ENCODE measurements at regions not wholly inside any gene's neighbourhood (a gene's known extent, or its start where the extent isn't known, plus 50 kb on each side); places are given as distances from the start of the nearest gene placed in this dataset.

GRCh38 chr13:31477961-31478360, 261.4 kb upstream of the RXFP2 start:
- Mint-ChIP-seq H3K9me3 (ENCODE audit: unreplicated experiment) (peaks cover 4% of the 10 kb centered on the region), H3K27me3 (ENCODE audit: unreplicated experiment) (peaks cover 9% of the 10 kb centered on the region), H3K4me3 (ENCODE audit: unreplicated experiment) (no peak overlapping the region), H3K4me1 (ENCODE audit: unreplicated experiment) (peaks cover 20% of the 10 kb centered on the region), H3K27ac (ENCODE audit: unreplicated experiment) (peak overlapping the region; percentile 38), H3K36me3 (ENCODE audit: unreplicated experiment) (no peaks in the 10 kb centered on the region)
- no peak for TF ChIP-seq CTCF (IDR thresholded peaks at IDR 0.05)
- DNase-seq (ENCODE audit: extremely low spot score, unreplicated experiment) = no peak

GRCh38 chr13:31485183-31485582, 254.1 kb upstream of the RXFP2 start:
- H3K27me3 Mint-ChIP-seq (ENCODE audit: unreplicated experiment) = peaks cover 15% of the 10 kb centered on the region
- no peak overlapping the region for H3K4me3 Mint-ChIP-seq (ENCODE audit: unreplicated experiment)
- peaks cover 2% of the 10 kb centered on the region for H3K9me3 Mint-ChIP-seq (ENCODE audit: unreplicated experiment)
- DNase-seq (ENCODE audit: extremely low spot score, unreplicated experiment) = no peak
- TF ChIP-seq CTCF (IDR thresholded peaks at IDR 0.05) = no peak
- H3K27ac Mint-ChIP-seq (ENCODE audit: unreplicated experiment) = no peak overlapping the region
- H3K4me1 Mint-ChIP-seq (ENCODE audit: unreplicated experiment) = no peaks in the 10 kb centered on the region
- H3K36me3 Mint-ChIP-seq (ENCODE audit: unreplicated experiment) = no peaks in the 10 kb centered on the region

GRCh38 chr13:31485651-31486051, 253.7 kb upstream of the RXFP2 start:
- Mint-ChIP-seq H3K27ac (ENCODE audit: unreplicated experiment) (no peak overlapping the region), H3K36me3 (ENCODE audit: unreplicated experiment) (no peaks in the 10 kb centered on the region), H3K27me3 (ENCODE audit: unreplicated experiment) (peaks cover 13% of the 10 kb centered on the region), H3K9me3 (ENCODE audit: unreplicated experiment) (no peaks in the 10 kb centered on the region), H3K4me3 (ENCODE audit: unreplicated experiment) (no peak overlapping the region), H3K4me1 (ENCODE audit: unreplicated experiment) (no peaks in the 10 kb centered on the region)
- TF ChIP-seq CTCF (IDR thresholded peaks at IDR 0.05) = no peak
- no peak for DNase-seq (ENCODE audit: extremely low spot score, unreplicated experiment)

GRCh38 chr13:31495336-31495735, 244.0 kb upstream of the RXFP2 start:
- no peak for DNase-seq (ENCODE audit: extremely low spot score, unreplicated experiment)
- peaks cover 11% of the 10 kb centered on the region for H3K27me3 Mint-ChIP-seq (ENCODE audit: unreplicated experiment)
- no peaks in the 10 kb centered on the region for H3K36me3 Mint-ChIP-seq (ENCODE audit: unreplicated experiment)
- H3K27ac Mint-ChIP-seq (ENCODE audit: unreplicated experiment) = no peak overlapping the region
- H3K4me1 Mint-ChIP-seq (ENCODE audit: unreplicated experiment) = no peaks in the 10 kb centered on the region
- no peak overlapping the region for H3K4me3 Mint-ChIP-seq (ENCODE audit: unreplicated experiment)
- TF ChIP-seq CTCF (IDR thresholded peaks at IDR 0.05) = no peak
- H3K9me3 Mint-ChIP-seq (ENCODE audit: unreplicated experiment) = peaks cover 23% of the 10 kb centered on the region

GRCh38 chr13:31499274-31499673, 240.1 kb upstream of the RXFP2 start:
- Mint-ChIP-seq H3K4me3 (ENCODE audit: unreplicated experiment) (no peak overlapping the region), H3K27ac (ENCODE audit: unreplicated experiment) (no peak overlapping the region), H3K36me3 (ENCODE audit: unreplicated experiment) (no peaks in the 10 kb centered on the region), H3K9me3 (ENCODE audit: unreplicated experiment) (peaks cover 28% of the 10 kb centered on the region), H3K4me1 (ENCODE audit: unreplicated experiment) (no peaks in the 10 kb centered on the region), H3K27me3 (ENCODE audit: unreplicated experiment) (peaks cover 10% of the 10 kb centered on the region)
- no peak for DNase-seq (ENCODE audit: extremely low spot score, unreplicated experiment)
- no peak for TF ChIP-seq CTCF (IDR thresholded peaks at IDR 0.05)

All from osteocyte (in vitro differentiated cells).